DOHH2 (cell line): ENCODE measurements at regions not wholly inside any gene's neighbourhood (a gene's known extent, or its start where the extent isn't known, plus 50 kb on each side); places are given as distances from the start of the nearest gene placed in this dataset.

Experiments
- H3F3A ChIP-seq: fragments of 200-600 bp; sonication (generic), shearing (Covaris generic); 2 replicates; pipeline ENCODE4 v1.6.0; 2016; ENCODE audit warnings: antibody characterized with exemption, mild to moderate bottlenecking; ENCODE audit not compliant: control insufficient read depth, insufficient read depth
- H3K27ac ChIP-seq: fragments of 200-600 bp; sonication (generic); 2 replicates; pipeline ENCODE4 v1.5.1; 2014; ENCODE audit warnings: low read depth, mild to moderate bottlenecking, low read length, moderate library complexity
- H3K27me3 ChIP-seq: fragments of 200-600 bp; sonication (generic); 2 replicates; pipeline ENCODE4 v1.6.1; 2014; ENCODE audit warnings: mild to moderate bottlenecking, low read length, mixed read lengths; ENCODE audit not compliant: control insufficient read depth
- H3K36me3 ChIP-seq: fragments of 200-600 bp; sonication (generic); 2 replicates; pipeline ENCODE4 v1.6.1; 2014; ENCODE audit warnings: mild to moderate bottlenecking, low read length, moderate library complexity, mixed read lengths; ENCODE audit not compliant: control insufficient read depth
- H3K4me1 ChIP-seq: fragments of 200-600 bp; sonication (generic); 2 replicates; pipeline ENCODE4 v1.6.1; 2014; ENCODE audit warnings: mild to moderate bottlenecking, low read length, mixed read lengths; ENCODE audit not compliant: control insufficient read depth
- H3K4me2 ChIP-seq: fragments of 200-600 bp; sonication (generic); 2 replicates; pipeline ENCODE4 v1.6.0; 2014; ENCODE audit warnings: mild to moderate bottlenecking, low read length, moderate library complexity
- H3K4me3 ChIP-seq: fragments of 200-600 bp; sonication (generic); 2 replicates; pipeline ENCODE4 v1.5.1; 2014; ENCODE audit warnings: mild to moderate bottlenecking, low read length, mixed read lengths
- H3K79me2 ChIP-seq: fragments of 200-600 bp; sonication (generic); 2 replicates; pipeline ENCODE4 v1.6.1; 2014; ENCODE audit warnings: mild to moderate bottlenecking, low read length, mixed read lengths; ENCODE audit not compliant: control insufficient read depth
- H3K9me2 ChIP-seq: fragments of 200-600 bp; sonication (generic); replicated peaks from 2 replicates; pipeline ENCODE4 v1.6.1; 2014; ENCODE audit warnings: mild to moderate bottlenecking, low read length, mixed read lengths; ENCODE audit not compliant: control insufficient read depth
- H3K9me3 ChIP-seq: fragments of 200-600 bp; sonication (generic); 2 replicates; pipeline ENCODE4 v1.6.1; 2014; ENCODE audit warnings: antibody characterized with exemption, low read length, mixed read lengths; ENCODE audit not compliant: control insufficient read depth, insufficient read depth
- H4K20me1 ChIP-seq: fragments of 200-600 bp; sonication (generic); 2 replicates; pipeline ENCODE4 v1.6.0; 2014; ENCODE audit warnings: low read depth, mild to moderate bottlenecking, antibody characterized with exemption, low read length, moderate library complexity; ENCODE audit not compliant: control insufficient read depth, insufficient read depth
- EZH2phosphoT487 ChIP-seq: fragments of 200-600 bp; sonication (generic); IDR thresholded peaks from 2 replicates; pipeline ENCODE4 v1.6.1; 2017; ENCODE audit warnings: borderline replicate concordance, mild to moderate bottlenecking, antibody characterized with exemption, low read length, moderate library complexity, mixed read lengths
- TF ChIP-seq, protein P1 (sequence below): fragments of 200-600 bp; sonication (generic); IDR thresholded peaks from one replicate; pipeline ENCODE4 v1.5.1; 2014; ENCODE audit warnings: antibody characterized with exemption, mild to moderate bottlenecking, low read depth, low read length; ENCODE audit not compliant: poor library complexity, severe bottlenecking

DNA sequence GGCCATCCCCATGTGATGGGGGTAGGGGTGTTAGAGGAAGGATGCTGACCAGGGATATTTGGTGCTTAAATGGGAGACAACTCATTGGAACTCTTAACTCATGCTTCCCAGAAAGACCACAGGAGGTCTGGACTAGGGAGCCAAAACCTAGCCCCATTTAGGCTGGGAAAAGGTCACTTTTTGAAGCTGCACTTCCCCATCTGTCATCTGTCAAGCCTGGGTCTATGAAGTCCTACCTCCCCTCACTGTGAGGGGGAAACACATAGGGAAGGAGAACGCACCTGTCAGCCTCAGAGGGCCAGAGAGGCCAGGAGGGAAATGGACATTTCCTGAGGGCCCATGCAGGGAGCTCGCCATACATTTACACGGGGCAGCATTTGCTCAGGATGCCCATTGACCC, 321.0 kb downstream of the BCL11B start:
- Histone ChIP-seq H3K4me3 (no peak overlapping the region), H3K9me3 (no peaks in the 10 kb centered on the region), H3K9me2 (no peaks in the 10 kb centered on the region), H3K79me2 (no peaks in the 10 kb centered on the region), H3K36me3 (no peaks in the 10 kb centered on the region), H4K20me1 (no peaks in the 10 kb centered on the region), H3K27ac (no peak overlapping the region), H3K27me3 (no peaks in the 10 kb centered on the region), H3F3A (no peaks in the 10 kb centered on the region), H3K4me1 (no peaks in the 10 kb centered on the region), H3K4me2 (no peak overlapping the region)
- TF ChIP-seq, protein P1, sequence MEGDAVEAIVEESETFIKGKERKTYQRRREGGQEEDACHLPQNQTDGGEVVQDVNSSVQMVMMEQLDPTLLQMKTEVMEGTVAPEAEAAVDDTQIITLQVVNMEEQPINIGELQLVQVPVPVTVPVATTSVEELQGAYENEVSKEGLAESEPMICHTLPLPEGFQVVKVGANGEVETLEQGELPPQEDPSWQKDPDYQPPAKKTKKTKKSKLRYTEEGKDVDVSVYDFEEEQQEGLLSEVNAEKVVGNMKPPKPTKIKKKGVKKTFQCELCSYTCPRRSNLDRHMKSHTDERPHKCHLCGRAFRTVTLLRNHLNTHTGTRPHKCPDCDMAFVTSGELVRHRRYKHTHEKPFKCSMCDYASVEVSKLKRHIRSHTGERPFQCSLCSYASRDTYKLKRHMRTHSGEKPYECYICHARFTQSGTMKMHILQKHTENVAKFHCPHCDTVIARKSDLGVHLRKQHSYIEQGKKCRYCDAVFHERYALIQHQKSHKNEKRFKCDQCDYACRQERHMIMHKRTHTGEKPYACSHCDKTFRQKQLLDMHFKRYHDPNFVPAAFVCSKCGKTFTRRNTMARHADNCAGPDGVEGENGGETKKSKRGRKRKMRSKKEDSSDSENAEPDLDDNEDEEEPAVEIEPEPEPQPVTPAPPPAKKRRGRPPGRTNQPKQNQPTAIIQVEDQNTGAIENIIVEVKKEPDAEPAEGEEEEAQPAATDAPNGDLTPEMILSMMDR, result no peak
- no peak for TF ChIP-seq EZH2phosphoT487

DNA sequence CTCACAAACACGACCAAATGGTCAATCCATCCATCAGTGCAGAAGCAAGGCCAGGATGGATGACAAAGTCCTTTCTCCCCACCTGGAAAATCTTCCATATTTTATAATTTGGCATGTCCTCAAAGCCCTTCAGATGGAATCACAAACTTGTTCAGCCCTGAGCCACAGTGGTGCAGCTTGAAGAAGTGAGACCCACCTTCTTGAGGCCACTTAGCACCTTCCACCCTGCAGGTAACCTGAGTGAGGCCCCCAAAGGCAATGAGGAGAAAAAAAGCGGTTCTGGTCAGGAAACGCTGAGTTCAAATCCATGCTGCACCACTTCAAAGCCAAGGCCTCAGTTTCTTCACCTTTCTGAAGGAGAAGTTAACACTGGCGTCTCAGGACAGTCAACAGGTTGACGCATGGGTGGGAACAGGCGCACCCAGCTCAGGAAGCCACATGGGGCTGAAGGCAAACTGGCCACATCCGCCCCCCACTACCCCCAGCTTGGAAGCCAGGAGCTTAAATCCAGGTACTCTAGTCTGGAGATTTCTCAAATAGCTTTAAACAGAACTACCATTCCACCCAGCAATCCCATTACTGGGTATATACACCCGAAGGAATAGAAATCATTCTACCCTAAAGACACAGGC, 320.4 kb downstream of the BCL11B start:
- Histone ChIP-seq H3F3A (no peaks in the 10 kb centered on the region), H4K20me1 (no peaks in the 10 kb centered on the region), H3K79me2 (no peaks in the 10 kb centered on the region), H3K4me3 (no peak overlapping the region), H3K27me3 (no peaks in the 10 kb centered on the region), H3K36me3 (no peaks in the 10 kb centered on the region), H3K4me1 (no peaks in the 10 kb centered on the region), H3K9me3 (no peaks in the 10 kb centered on the region), H3K9me2 (no peaks in the 10 kb centered on the region), H3K4me2 (no peak overlapping the region), H3K27ac (no peak overlapping the region)
- TF ChIP-seq EZH2phosphoT487, result no peak
- TF ChIP-seq, protein P1, result no peak

DNA sequence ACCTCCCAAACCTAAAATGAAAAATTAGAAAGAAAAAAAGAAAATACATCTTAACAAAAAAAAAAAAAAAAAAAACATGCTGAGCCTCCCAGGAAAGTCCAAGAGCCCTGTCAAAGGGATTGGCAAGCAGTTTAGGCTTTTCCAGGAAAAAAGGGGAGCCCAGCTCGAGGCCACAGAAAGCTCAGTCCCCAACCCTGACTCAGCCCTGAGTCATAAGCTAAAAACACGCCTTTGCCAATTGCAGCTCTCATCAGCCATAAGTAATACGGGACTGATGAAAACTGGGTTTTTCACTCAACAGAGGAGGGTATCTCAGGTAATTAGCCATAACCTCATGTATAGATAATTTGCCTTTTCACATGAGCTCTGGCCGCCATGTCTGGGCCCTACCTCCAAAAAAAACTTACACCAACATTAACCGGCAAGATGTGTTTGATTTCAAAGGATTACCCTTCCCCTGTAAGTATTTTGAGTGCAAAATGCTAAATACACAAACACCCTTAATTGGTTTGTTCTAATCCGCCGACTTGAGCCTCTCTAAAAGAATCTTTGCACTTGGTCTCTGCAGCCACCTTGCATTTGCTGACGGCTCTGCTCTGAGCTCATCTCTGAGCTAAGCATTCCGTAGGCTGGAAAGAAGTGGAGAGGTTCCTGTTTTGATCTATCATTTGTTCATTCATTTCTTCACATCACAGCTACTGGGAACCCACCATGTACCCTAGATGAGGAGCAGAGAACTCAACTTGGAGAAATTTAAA, 319.2 kb downstream of the BCL11B start:
- Histone ChIP-seq H3K9me3 (no peaks in the 10 kb centered on the region), H3K27me3 (no peaks in the 10 kb centered on the region), H3K27ac (no peak overlapping the region), H3K36me3 (no peaks in the 10 kb centered on the region), H4K20me1 (no peaks in the 10 kb centered on the region), H3K4me1 (no peaks in the 10 kb centered on the region), H3K4me2 (no peak overlapping the region), H3F3A (no peaks in the 10 kb centered on the region), H3K4me3 (no peak overlapping the region), H3K79me2 (no peaks in the 10 kb centered on the region), H3K9me2 (no peaks in the 10 kb centered on the region)
- TF ChIP-seq, protein P1, result no peak
- TF ChIP-seq EZH2phosphoT487, result no peak
